Endothelial cell (in vitro differentiated cells): ENCODE measurements at regions not wholly inside any gene's neighbourhood (a gene's known extent, or its start where the extent isn't known, plus 50 kb on each side); places are given as distances from the start of the nearest gene placed in this dataset.

Experiments
- DNase-seq: peaks from one replicate; pipeline ENCODE4 v3.0.0; 2021; ENCODE audit warnings: low spot score
- H3K27ac Mint-ChIP-seq: one replicate; pipeline ENCODE4 v1.8.0; 2021; ENCODE audit warnings: mixed read lengths, inconsistent platforms; ENCODE audit not compliant: unreplicated experiment
- H3K27me3 Mint-ChIP-seq: one replicate; pipeline ENCODE4 v1.8.0; 2021; ENCODE audit warnings: mild to moderate bottlenecking, moderate library complexity, mixed read lengths, inconsistent platforms; ENCODE audit not compliant: unreplicated experiment
- H3K36me3 Mint-ChIP-seq: one replicate; pipeline ENCODE4 v1.8.0; 2021; ENCODE audit warnings: mild to moderate bottlenecking, low read depth, mixed read lengths, inconsistent platforms; ENCODE audit not compliant: unreplicated experiment
- H3K4me1 Mint-ChIP-seq: one replicate; pipeline ENCODE4 v1.8.0; 2021; ENCODE audit warnings: mild to moderate bottlenecking, mixed read lengths, inconsistent platforms; ENCODE audit not compliant: unreplicated experiment
- H3K4me3 Mint-ChIP-seq: one replicate; pipeline ENCODE4 v1.8.0; 2021; ENCODE audit warnings: mild to moderate bottlenecking, mixed read lengths, inconsistent platforms; ENCODE audit not compliant: unreplicated experiment
- H3K9me3 Mint-ChIP-seq: one replicate; pipeline ENCODE4 v1.8.0; 2021; ENCODE audit warnings: mixed read lengths, inconsistent platforms; ENCODE audit not compliant: unreplicated experiment
- CTCF ChIP-seq: fragments of 200-600 bp; sonication (generic); IDR thresholded peaks from one replicate; pipeline ENCODE4 v1.5.0; 2021; ENCODE audit warnings: antibody characterized with exemption; ENCODE audit not compliant: unreplicated experiment

GRCh38 chr16:54353097-54353496, 66.5 kb upstream of the IRX3 start:
- Mint-ChIP-seq H3K36me3 (peaks cover 5% of the 10 kb centered on the region), H3K27me3 (no peaks in the 10 kb centered on the region), H3K4me3 (no peak overlapping the region), H3K4me1 (no peaks in the 10 kb centered on the region), H3K27ac (no peak overlapping the region), H3K9me3 (no peaks in the 10 kb centered on the region)
- DNase-seq: no peak
- TF ChIP-seq CTCF: no peak

- H3K36me3 Mint-ChIP-seq: peaks cover 5% of the 10 kb centered on the region
- no peaks in the 10 kb centered on the region for H3K4me1 Mint-ChIP-seq
- no peak overlapping the region for H3K27ac Mint-ChIP-seq
- no peaks in the 10 kb centered on the region for H3K9me3 Mint-ChIP-seq
- H3K4me3 Mint-ChIP-seq: no peak overlapping the region
- peaks cover 3% of the 10 kb centered on the region for H3K27me3 Mint-ChIP-seq
- no peak for TF ChIP-seq CTCF
- no peak for DNase-seq
Observed at GRCh38 chr16:54351171-54351570, 64.6 kb upstream of the IRX3 start.

- Mint-ChIP-seq H3K4me1 (peaks cover 6% of the 10 kb centered on the region), H3K27ac (no peak overlapping the region), H3K27me3 (peaks cover 9% of the 10 kb centered on the region), H3K9me3 (no peaks in the 10 kb centered on the region), H3K36me3 (no peaks in the 10 kb centered on the region), H3K4me3 (no peak overlapping the region)
- no peak for TF ChIP-seq CTCF
- DNase-seq: no peak
Observed at GRCh38 chr16:54347961-54348360, 61.4 kb upstream of the IRX3 start.

GRCh38 chr16:54346041-54346440, 59.5 kb upstream of the IRX3 start:
- peaks cover 9% of the 10 kb centered on the region for H3K27me3 Mint-ChIP-seq
- H3K4me1 Mint-ChIP-seq: peaks cover 10% of the 10 kb centered on the region
- H3K9me3 Mint-ChIP-seq: no peaks in the 10 kb centered on the region
- TF ChIP-seq CTCF: no peak
- no peak for DNase-seq
- H3K27ac Mint-ChIP-seq: no peak overlapping the region
- H3K36me3 Mint-ChIP-seq: no peaks in the 10 kb centered on the region
- no peak overlapping the region for H3K4me3 Mint-ChIP-seq

GRCh38 chr16:54344646-54345630, 58.4 kb upstream of the IRX3 start:
- Mint-ChIP-seq H3K4me1 (peaks cover 10% of the 10 kb centered on the region), H3K36me3 (no peaks in the 10 kb centered on the region), H3K9me3 (no peaks in the 10 kb centered on the region), H3K27me3 (peaks cover 9% of the 10 kb centered on the region), H3K27ac (no peak overlapping the region), H3K4me3 (no peak overlapping the region)
- no peak for DNase-seq
- TF ChIP-seq CTCF: no peak
